Activated CD8-positive, alpha-beta memory T cell treated with anti-CD3 and anti-CD28 coated beads for 1 hour (primary cell): ENCODE measurements at regions not wholly inside any gene's neighbourhood (a gene's known extent, or its start where the extent isn't known, plus 50 kb on each side); places are given as distances from the start of the nearest gene placed in this dataset.

Experiments
- DNase-seq, 2 donors: peaks; one replicate each; pipeline ENCODE4 v3.0.0-alpha.2; 2020; ENCODE audit warnings: low read depth in 1 of 2; ENCODE audit errors: extremely low read depth in 1 of 2

GRCh38 chr7:28360739-28361138 is 51.6 kb upstream of the CREB5 start:
- no peak for DNase-seq

- DNase-seq = no peak
Observed at GRCh38 chr7:28361551-28361950, 50.8 kb upstream of the CREB5 start.

GRCh38 chr7:28362182-28362581 is 50.1 kb upstream of the CREB5 start:
- no peak for DNase-seq
